Hepatocyte (in vitro differentiated cells): ENCODE measurements at regions not wholly inside any gene's neighbourhood (a gene's known extent, or its start where the extent isn't known, plus 50 kb on each side); places are given as distances from the start of the nearest gene placed in this dataset.
"Not testable (repeated sequence)": the region's sequence is repeated elsewhere in the genome, so short reads cannot be mapped to it uniquely, and the experiment has no call there.

Source experiments
- DNase-seq: peaks from one replicate; pipeline ENCODE4 v3.0.0-alpha.2; 2016; ENCODE audit warnings: low spot score
- H2AFZ ChIP-seq: fragments of 200-600 bp; sonication (generic); 2 replicates; pipeline ENCODE4 v1.6.0; 2016; ENCODE audit warnings: antibody characterized with exemption, mild to moderate bottlenecking
- H3K27ac ChIP-seq: fragments of 200-600 bp; sonication (generic); 2 replicates; pipeline ENCODE4 v1.5.1; 2016; ENCODE audit warnings: mild to moderate bottlenecking
- H3K27me3 ChIP-seq: fragments of 200-600 bp; sonication (generic); 2 replicates; pipeline ENCODE4 v1.6.1; 2016
- H3K36me3 ChIP-seq: fragments of 200-600 bp; sonication (generic); replicated peaks from 2 replicates; pipeline ENCODE4 v1.5.1; 2016; ENCODE audit warnings: low read depth; ENCODE audit not compliant: insufficient read depth
- H3K4me1 ChIP-seq: fragments of 200-600 bp; sonication (generic); 2 replicates; pipeline ENCODE4 v1.5.1; 2016; ENCODE audit warnings: mild to moderate bottlenecking, moderate library complexity; ENCODE audit not compliant: insufficient read depth
- H3K4me2 ChIP-seq: fragments of 200-600 bp; sonication (generic); 2 replicates; pipeline ENCODE4 v1.6.0; 2016
- H3K4me3 ChIP-seq: fragments of 200-600 bp; sonication (generic); 2 replicates; pipeline ENCODE4 v1.5.1; 2016; ENCODE audit warnings: mild to moderate bottlenecking
- H3K79me2 ChIP-seq: fragments of 200-600 bp; sonication (generic); 2 replicates; pipeline ENCODE4 v1.6.0; 2017; ENCODE audit warnings: mild to moderate bottlenecking
- H3K9me2 ChIP-seq: fragments of 200-600 bp; sonication (generic); replicated peaks from 2 replicates; pipeline ENCODE4 v1.6.0; 2017; ENCODE audit warnings: mild to moderate bottlenecking; ENCODE audit not compliant: insufficient read depth
- H3K9me3 ChIP-seq: fragments of 200-600 bp; sonication (generic); 2 replicates; pipeline ENCODE4 v1.5.1; 2016; ENCODE audit warnings: low read depth, mild to moderate bottlenecking
- H4K20me1 ChIP-seq: fragments of 200-600 bp; sonication (generic); 2 replicates; pipeline ENCODE4 v1.6.0; 2016; ENCODE audit warnings: mild to moderate bottlenecking; ENCODE audit not compliant: insufficient read depth, poor library complexity, severe bottlenecking
- EZH2 ChIP-seq: fragments of 200-600 bp; sonication (generic); IDR thresholded peaks from 2 replicates; pipeline ENCODE4 v1.6.1; 2016; ENCODE audit warnings: antibody characterized with exemption, mild to moderate bottlenecking, borderline replicate concordance
- EZH2phosphoT487 ChIP-seq: fragments of 200-600 bp; sonication (generic); IDR thresholded peaks from one replicate; pipeline ENCODE4 v1.6.1; 2018; ENCODE audit warnings: antibody characterized with exemption, mild to moderate bottlenecking, low read depth, moderate library complexity; ENCODE audit not compliant: unreplicated experiment, severe bottlenecking
- WGBS: methylation state at CpG from one replicate; pipeline ENCODE4 v1.1.6; 2016; ENCODE audit warnings: low lambda C conversion rate; ENCODE audit errors: missing lambda C conversion rate; 5-methylcytosine and 5-hydroxymethylcytosine counted together
- TF ChIP-seq, protein P1 (sequence below): fragments of 200-600 bp; sonication (generic); IDR thresholded peaks from 2 replicates; pipeline ENCODE4 v1.5.1; 2016; ENCODE audit warnings: antibody characterized with exemption, mild to moderate bottlenecking; ENCODE audit not compliant: poor library complexity

DNA sequence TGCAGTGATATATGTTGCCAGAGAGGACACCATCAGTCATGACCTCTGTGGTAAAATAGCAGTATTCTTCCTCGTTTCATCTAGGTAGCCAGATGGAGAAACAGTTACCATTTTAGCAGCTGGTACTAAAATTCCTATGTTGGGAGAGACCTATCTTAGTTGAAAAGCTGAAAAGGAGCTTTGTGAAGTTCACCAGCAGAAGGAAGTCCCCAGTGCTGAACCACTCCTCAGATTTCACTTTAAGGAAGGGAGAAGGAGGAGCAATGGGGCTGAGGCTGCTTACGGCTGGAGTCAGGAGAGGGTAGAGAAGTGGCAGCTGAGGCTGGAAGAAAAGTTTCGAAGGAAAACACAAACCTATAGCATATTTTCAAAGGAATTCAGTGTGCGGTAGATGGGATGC lies 103.7 kb downstream of the ATXN3L start:
- TF ChIP-seq, protein P1, sequence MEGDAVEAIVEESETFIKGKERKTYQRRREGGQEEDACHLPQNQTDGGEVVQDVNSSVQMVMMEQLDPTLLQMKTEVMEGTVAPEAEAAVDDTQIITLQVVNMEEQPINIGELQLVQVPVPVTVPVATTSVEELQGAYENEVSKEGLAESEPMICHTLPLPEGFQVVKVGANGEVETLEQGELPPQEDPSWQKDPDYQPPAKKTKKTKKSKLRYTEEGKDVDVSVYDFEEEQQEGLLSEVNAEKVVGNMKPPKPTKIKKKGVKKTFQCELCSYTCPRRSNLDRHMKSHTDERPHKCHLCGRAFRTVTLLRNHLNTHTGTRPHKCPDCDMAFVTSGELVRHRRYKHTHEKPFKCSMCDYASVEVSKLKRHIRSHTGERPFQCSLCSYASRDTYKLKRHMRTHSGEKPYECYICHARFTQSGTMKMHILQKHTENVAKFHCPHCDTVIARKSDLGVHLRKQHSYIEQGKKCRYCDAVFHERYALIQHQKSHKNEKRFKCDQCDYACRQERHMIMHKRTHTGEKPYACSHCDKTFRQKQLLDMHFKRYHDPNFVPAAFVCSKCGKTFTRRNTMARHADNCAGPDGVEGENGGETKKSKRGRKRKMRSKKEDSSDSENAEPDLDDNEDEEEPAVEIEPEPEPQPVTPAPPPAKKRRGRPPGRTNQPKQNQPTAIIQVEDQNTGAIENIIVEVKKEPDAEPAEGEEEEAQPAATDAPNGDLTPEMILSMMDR: no peak
- TF ChIP-seq EZH2phosphoT487 (no peak), EZH2 (no peak)
- no peaks in the 10 kb centered on the region for H3K79me2 ChIP-seq
- no peak for DNase-seq
- no peak overlapping the region for H2AFZ ChIP-seq
- no peaks in the 10 kb centered on the region for H4K20me1 ChIP-seq
- H3K4me2 ChIP-seq: no peak overlapping the region
- 77% methylated on average over 4 of the region's 4 CpGs for WGBS
- no peaks in the 10 kb centered on the region for H3K9me2 ChIP-seq
- H3K27me3 ChIP-seq: no peaks in the 10 kb centered on the region
- peak overlapping the region; percentile 61 for H3K27ac ChIP-seq
- H3K36me3 ChIP-seq: no peaks in the 10 kb centered on the region
- peaks cover 16% of the 10 kb centered on the region for H3K4me1 ChIP-seq
- H3K4me3 ChIP-seq: no peak overlapping the region
- H3K9me3 ChIP-seq: no peaks in the 10 kb centered on the region

DNA sequence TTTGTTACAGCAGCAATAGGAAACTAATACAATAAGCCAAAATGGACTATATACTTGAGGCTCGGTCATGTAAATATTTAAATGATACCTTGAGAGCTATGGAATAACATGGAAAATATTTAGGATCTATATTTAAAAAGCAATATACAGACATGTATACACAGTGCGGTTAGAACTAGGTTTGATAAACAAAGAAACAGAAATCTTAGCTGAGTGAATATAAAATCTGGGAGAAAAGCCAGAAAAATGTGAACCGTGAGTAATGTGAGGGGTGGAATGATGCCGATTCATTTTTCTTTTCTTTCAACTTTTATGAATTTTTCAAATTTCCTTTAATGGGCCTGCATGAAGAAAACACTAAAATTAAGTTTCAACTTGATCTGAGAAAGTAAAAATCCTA lies 104.1 kb downstream of the ATXN3L start:
- H3K4me2 ChIP-seq: no peak overlapping the region
- TF ChIP-seq, protein P1: no peak
- TF ChIP-seq EZH2 (no peak), EZH2phosphoT487 (no peak)
- H3K9me2 ChIP-seq: no peaks in the 10 kb centered on the region
- 68% methylated on average over 4 of the region's 4 CpGs for WGBS
- peaks cover 12% of the 10 kb centered on the region for H3K4me1 ChIP-seq
- no peak overlapping the region for H2AFZ ChIP-seq
- H3K9me3 ChIP-seq: no peaks in the 10 kb centered on the region
- DNase-seq: no peak
- no peaks in the 10 kb centered on the region for H3K79me2 ChIP-seq
- H3K27ac ChIP-seq: peak overlapping the region; percentile 61
- no peak overlapping the region for H3K4me3 ChIP-seq
- H3K36me3 ChIP-seq: no peaks in the 10 kb centered on the region
- H3K27me3 ChIP-seq: no peaks in the 10 kb centered on the region
- H4K20me1 ChIP-seq: no peaks in the 10 kb centered on the region

DNA sequence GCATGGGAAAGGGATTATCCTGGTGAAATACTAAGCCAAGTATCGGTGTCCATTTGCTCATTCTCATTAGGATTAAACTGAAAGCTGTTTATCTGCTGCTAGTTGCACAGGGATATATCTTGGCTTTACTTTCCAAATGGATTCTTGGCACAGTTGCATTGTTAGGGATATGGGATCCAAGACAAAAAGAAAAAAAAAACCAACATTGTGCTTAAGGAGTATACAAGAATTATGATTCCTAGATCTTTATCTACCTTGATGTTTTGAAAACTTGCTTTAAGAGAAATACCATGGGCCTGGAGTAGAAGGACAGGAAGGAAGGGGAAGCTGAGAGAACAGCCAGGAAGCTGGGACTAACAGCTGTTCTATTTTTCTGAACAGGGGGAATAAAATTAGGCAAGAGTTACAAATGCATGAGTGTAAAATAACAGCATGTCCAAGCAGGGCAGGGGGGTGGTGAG lies 107.6 kb downstream of the ATXN3L start:
- 53% methylated on average over 1 of the region's 1 CpG for WGBS
- Histone ChIP-seq H3K9me2 (no peaks in the 10 kb centered on the region), H3K9me3 (no peaks in the 10 kb centered on the region), H3K36me3 (no peaks in the 10 kb centered on the region), H3K4me3 (no peak overlapping the region), H2AFZ (no peak overlapping the region), H3K4me1 (no peaks in the 10 kb centered on the region), H3K79me2 (no peaks in the 10 kb centered on the region), H4K20me1 (no peaks in the 10 kb centered on the region), H3K27me3 (no peaks in the 10 kb centered on the region), H3K27ac (peak overlapping the region; percentile 11), H3K4me2 (no peak overlapping the region)
- no peak for DNase-seq
- no peak for TF ChIP-seq EZH2phosphoT487
- TF ChIP-seq, protein P1: no peak
- TF ChIP-seq EZH2: no peak

DNA sequence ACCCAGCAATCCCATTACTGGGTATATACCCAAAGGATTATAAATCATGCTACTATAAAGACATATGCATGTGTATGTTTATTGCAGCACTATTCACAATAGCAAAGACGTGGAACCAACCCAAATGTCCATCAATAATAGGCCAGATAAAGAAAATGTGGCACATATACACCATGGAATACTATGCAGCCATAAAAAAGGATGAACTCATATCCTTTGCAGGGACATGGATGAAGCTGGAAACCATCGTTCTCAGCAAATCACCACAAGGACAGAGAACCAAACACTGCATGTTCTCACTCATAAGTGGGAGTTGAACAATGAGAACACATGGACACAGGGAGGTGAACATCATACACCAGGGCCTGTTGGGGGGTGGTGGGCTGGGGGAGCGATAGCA lies 109.7 kb downstream of the ATXN3L start:
- not testable (repeated sequence) for DNase-seq, H3K4me3 ChIP-seq, H3K9me2 ChIP-seq, H3K36me3 ChIP-seq, H3K79me2 ChIP-seq, H3K27ac ChIP-seq, H3K9me3 ChIP-seq, H3K27me3 ChIP-seq, H4K20me1 ChIP-seq, H2AFZ ChIP-seq, H3K4me1 ChIP-seq, H3K4me2 ChIP-seq
- 96% methylated on average over 3 of the region's 3 CpGs for WGBS

DNA sequence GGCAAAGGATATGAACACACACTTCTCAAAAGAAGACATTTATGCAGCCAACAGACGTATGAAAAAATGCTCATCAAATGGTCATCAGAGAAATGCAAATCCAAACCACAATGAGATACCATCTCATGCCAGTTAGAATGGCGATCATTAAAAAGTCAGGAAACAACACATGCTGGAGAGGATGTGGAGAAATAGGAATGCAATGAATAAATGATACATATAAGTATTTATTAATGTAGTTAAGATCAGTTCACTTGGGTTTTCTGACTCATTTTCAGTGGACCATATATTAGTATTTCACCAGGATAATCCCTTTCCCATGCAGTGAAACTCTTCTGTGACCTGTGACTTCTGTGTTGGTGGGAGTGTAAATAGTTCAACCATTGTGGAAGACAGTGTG lies 110.1 kb downstream of the ATXN3L start:
- H3K79me2 ChIP-seq, DNase-seq, H3K4me3 ChIP-seq, H3K9me3 ChIP-seq, H4K20me1 ChIP-seq, H2AFZ ChIP-seq, H3K4me1 ChIP-seq, H3K4me2 ChIP-seq, H3K36me3 ChIP-seq, H3K27ac ChIP-seq, H3K9me2 ChIP-seq, H3K27me3 ChIP-seq: not testable (repeated sequence)
- WGBS: 86% methylated on average over 2 of the region's 2 CpGs
